LNCaP clone FGC (cell line): ENCODE measurements at regions not wholly inside any gene's neighbourhood (a gene's known extent, or its start where the extent isn't known, plus 50 kb on each side); places are given as distances from the start of the nearest gene placed in this dataset.

Source experiments
- DNase-seq: peaks from one replicate; pipeline ENCODE4 v3.0.0-alpha.2; 2011; ENCODE audit warnings: low read depth
- H3K4me3 ChIP-seq: 2 replicates; pipeline ENCODE4 v1.5.1; 2011; ENCODE audit warnings: mild to moderate bottlenecking, low read depth, low read length, control low read depth
- TF ChIP-seq, protein P1 (sequence below): IDR thresholded peaks from 2 replicates; pipeline ENCODE4 v1.5.1; 2012; ENCODE audit warnings: mild to moderate bottlenecking; ENCODE audit not compliant: control insufficient read depth, insufficient read depth; ENCODE audit errors: extremely low read depth

DNA sequence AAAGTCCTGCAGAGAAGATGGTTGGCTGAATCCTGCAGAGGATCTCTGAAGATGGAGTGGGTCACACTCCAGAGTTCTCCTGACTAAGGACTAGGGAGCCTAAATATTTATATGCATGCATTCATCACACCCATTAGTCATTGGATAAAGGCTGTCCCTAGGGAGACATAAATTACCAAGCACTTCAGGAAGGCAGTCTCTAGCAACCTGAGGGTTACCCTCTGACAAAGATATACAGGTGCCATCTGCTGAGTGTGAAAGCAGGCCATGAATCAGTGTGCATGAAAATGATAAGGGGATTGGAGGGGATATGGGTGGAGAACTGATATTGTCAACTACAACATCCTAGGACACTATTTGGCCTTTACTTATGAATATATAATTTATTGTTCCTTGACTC lies 294.8 kb upstream of the DDX18 start:
- no peak for DNase-seq
- TF ChIP-seq, protein P1, sequence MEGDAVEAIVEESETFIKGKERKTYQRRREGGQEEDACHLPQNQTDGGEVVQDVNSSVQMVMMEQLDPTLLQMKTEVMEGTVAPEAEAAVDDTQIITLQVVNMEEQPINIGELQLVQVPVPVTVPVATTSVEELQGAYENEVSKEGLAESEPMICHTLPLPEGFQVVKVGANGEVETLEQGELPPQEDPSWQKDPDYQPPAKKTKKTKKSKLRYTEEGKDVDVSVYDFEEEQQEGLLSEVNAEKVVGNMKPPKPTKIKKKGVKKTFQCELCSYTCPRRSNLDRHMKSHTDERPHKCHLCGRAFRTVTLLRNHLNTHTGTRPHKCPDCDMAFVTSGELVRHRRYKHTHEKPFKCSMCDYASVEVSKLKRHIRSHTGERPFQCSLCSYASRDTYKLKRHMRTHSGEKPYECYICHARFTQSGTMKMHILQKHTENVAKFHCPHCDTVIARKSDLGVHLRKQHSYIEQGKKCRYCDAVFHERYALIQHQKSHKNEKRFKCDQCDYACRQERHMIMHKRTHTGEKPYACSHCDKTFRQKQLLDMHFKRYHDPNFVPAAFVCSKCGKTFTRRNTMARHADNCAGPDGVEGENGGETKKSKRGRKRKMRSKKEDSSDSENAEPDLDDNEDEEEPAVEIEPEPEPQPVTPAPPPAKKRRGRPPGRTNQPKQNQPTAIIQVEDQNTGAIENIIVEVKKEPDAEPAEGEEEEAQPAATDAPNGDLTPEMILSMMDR: no peak

DNA sequence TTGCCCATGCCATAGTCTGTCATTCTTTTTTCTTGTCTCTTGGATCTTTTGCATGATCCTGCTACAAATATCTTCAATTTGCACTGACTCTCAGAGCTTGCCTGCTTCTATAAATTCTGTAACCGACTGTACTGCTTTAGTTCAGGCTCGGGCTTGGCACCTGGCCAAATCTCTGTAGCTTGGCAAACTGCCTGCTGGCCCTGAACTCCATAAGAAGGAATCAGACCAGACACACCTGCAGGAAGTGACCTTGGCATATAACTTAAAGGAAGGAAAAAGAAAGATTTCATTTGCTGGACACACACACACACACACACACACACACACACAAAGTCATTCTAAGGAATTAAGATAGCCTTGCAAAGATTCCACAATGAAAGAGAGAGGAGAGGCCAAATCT lies 291.2 kb upstream of the DDX18 start:
- peak; percentile 86 for DNase-seq

More for the DNA sequence above, 294.8 kb upstream of the DDX18 start:
- no peak overlapping the region for H3K4me3 ChIP-seq

DNA sequence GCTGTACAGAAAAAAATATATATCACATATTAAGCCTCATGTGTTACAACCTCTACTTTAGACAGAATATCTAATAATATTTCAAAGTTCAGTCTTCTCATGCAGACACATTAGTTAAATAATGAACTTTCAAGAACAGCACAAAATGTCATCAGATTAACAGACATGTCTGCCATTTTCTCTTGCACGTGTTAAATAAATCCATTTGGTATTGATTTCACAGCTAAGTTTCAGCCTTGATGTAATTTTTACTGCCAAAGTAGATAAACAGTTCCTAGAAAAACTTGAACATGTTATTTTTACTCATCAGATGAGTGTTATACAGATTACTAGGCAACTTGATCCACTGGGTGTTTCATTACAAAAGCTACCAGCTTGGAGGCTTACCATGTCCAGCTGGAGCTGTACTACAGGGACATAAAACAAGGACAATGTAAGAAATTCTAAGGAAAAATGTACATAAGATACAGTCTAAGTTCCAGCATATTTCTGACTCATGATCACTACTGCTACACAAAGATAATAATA lies 290.7 kb upstream of the DDX18 start:
- DNase-seq: no peak
- TF ChIP-seq, protein P1: no peak
- H3K4me3 ChIP-seq: no peak overlapping the region

More for the DNA sequence above, 291.2 kb upstream of the DDX18 start:
- no peak overlapping the region for H3K4me3 ChIP-seq
- TF ChIP-seq, protein P1: no peak

DNA sequence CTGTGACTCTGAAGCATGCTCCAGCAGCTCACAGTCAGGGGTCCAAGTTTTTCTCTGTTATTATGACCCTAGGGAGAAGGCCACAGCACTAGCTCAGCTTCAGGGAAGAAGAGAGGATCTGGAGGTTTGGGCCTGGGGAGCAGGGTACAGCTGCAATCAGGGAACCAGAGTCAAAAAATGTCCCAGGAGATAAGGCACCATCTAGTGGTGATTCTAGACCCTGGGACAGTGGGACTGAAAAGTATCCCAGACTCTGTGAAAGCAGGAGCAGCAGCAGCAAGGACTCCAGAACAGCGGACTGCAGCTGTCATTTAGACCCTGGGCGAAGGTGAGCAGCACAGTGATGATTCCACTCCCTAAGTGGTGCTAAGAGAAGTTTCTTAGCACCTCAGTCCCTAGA lies 278.4 kb upstream of the DDX18 start:
- H3K4me3 ChIP-seq: no peak overlapping the region
- no peak for DNase-seq
- TF ChIP-seq, protein P1: peak; percentile 74

DNA sequence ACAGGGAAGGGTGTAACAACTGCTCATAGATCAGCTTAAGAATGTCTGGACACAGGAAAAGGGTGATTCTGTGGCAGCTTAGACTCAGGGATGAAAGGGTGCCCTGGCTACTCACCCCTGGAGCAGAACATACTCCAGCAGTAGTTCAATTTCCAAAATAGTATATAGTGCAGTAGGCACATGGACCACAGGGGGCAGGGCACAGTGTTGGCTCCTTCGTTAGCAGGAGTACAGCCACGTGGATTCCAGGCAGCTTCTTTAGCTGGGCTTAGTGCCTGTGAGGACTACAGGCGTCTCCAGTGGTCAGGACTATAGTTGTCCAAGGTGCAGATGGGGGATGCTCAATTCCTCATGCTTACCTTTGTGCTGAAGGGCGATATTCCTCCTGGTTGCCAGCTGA lies 277.5 kb upstream of the DDX18 start:
- TF ChIP-seq, protein P1: 0 out of 2 replicates have a peak, but pooled peaks have one; percentile 13
- H3K4me3 ChIP-seq: no peak overlapping the region
- DNase-seq: no peak

DNA sequence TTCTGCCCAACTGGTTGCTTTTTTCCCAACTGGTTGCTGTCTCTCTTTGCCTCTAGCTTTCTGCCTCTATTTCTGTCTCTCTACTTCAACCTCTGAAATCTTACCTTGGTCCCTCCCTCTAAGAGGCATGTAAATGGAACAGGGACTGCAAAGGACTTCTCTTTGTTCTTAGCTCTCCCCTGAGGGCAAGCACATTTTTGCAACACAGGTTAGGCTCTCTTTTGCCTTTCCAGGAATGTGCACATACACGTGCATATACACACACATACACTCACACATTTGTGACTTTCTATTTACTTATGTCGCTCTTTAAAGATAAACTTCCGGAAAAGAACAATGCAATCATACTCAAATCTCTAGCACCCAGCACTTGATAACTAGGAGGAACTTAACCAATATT lies 262.6 kb upstream of the DDX18 start:
- no peak overlapping the region for H3K4me3 ChIP-seq
- DNase-seq: peak; percentile 68
- TF ChIP-seq, protein P1: no peak

DNA sequence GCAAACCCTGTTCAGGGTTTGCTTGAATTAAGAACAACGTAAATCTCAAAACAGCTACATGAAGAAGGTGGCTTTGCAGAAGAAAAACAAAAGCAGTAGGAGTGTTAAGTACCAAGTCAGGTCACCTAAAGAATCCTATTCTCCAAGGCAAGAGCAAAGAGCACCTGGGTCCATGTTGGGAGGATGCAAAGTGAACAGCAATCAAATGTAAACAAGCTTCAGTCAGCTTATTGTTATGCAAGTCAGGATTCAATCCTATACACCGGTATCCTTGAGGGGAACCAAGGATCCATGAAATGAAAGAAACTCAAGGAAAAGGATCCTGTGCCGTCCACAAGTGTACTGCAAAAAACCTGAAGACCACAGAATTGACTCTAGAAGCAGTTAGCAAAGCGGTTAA lies 261.0 kb upstream of the DDX18 start:
- TF ChIP-seq, protein P1: no peak
- no peak overlapping the region for H3K4me3 ChIP-seq
- no peak for DNase-seq
